NB4 (cell line): ENCODE measurements at regions not wholly inside any gene's neighbourhood (a gene's known extent, or its start where the extent isn't known, plus 50 kb on each side); places are given as distances from the start of the nearest gene placed in this dataset.

ENCODE experiments used
- DNase-seq: peaks from one replicate; pipeline ENCODE4 v3.0.0; 2010; ENCODE audit warnings: low read depth
- H3K4me3 ChIP-seq: one replicate; pipeline ENCODE4 v1.5.1; 2011; ENCODE audit warnings: mild to moderate bottlenecking, low read depth, low read length, moderate library complexity
- MYC ChIP-seq: IDR thresholded peaks from 2 replicates; pipeline ENCODE4 v1.6.1; 2011; ENCODE audit warnings: low read depth, low read length
- POLR2A ChIP-seq: IDR thresholded peaks from 2 replicates; pipeline ENCODE4 v1.6.1; 2011; ENCODE audit warnings: mild to moderate bottlenecking; ENCODE audit not compliant: insufficient read length; ENCODE audit errors: extremely low read depth
- TF ChIP-seq, protein P1 (sequence below): IDR thresholded peaks from 2 replicates; pipeline ENCODE4 v1.6.1; 2011; ENCODE audit warnings: low read depth, low read length
- TF ChIP-seq, protein P2 (sequence below): IDR thresholded peaks from one replicate; pipeline ENCODE4 v1.5.1; 2012; ENCODE audit warnings: low read depth, low read length

DNA sequence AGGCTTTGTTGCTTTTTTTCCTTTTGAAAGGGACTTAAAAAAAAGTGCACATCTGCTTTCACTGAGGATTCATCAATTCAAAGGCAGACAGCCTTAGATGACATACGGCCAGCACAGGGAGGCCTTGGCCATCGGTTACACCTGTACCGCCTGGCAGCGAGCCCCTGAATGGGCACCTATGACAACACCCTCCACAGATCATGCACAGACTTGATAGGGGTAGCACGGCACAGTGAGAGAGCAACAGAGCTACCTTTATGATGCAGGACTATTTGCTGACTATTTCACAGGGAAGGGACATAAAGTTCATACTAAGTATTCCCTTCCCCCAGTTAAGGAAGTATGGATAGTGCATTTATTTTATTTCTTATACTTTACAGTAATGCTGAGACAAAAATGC lies 137.9 kb upstream of the ARID2 start:
- no peak overlapping the region for H3K4me3 ChIP-seq
- TF ChIP-seq POLR2A (no peak), MYC (no peak)
- TF ChIP-seq, protein P1, sequence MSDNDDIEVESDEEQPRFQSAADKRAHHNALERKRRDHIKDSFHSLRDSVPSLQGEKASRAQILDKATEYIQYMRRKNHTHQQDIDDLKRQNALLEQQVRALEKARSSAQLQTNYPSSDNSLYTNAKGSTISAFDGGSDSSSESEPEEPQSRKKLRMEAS, result no peak
- TF ChIP-seq, protein P2, sequence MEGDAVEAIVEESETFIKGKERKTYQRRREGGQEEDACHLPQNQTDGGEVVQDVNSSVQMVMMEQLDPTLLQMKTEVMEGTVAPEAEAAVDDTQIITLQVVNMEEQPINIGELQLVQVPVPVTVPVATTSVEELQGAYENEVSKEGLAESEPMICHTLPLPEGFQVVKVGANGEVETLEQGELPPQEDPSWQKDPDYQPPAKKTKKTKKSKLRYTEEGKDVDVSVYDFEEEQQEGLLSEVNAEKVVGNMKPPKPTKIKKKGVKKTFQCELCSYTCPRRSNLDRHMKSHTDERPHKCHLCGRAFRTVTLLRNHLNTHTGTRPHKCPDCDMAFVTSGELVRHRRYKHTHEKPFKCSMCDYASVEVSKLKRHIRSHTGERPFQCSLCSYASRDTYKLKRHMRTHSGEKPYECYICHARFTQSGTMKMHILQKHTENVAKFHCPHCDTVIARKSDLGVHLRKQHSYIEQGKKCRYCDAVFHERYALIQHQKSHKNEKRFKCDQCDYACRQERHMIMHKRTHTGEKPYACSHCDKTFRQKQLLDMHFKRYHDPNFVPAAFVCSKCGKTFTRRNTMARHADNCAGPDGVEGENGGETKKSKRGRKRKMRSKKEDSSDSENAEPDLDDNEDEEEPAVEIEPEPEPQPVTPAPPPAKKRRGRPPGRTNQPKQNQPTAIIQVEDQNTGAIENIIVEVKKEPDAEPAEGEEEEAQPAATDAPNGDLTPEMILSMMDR, result no peak
- DNase-seq, result no peak

DNA sequence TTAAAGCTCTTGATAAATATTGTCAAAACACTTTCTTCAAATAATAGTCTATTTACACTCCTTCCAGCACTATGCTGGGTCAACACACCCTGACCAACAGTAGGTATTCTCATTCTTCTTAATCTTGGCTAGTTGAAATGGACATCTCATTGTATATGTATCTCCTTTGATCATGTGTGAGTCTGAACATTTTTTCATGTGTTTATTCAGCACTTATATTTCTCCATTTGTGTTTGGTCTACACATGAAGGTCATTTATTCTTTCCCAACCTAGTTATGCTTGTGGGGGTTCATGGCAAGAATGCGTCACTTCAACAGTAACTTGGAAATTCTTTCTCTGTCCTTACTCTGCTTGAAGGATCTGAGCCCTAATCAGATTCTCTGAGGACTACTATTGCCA lies 133.1 kb upstream of the ARID2 start:
- no peak for DNase-seq
- TF ChIP-seq POLR2A (no peak), MYC (no peak)
- TF ChIP-seq, protein P2, result no peak
- TF ChIP-seq, protein P1, result no peak
- H3K4me3 ChIP-seq, result no peak overlapping the region

DNA sequence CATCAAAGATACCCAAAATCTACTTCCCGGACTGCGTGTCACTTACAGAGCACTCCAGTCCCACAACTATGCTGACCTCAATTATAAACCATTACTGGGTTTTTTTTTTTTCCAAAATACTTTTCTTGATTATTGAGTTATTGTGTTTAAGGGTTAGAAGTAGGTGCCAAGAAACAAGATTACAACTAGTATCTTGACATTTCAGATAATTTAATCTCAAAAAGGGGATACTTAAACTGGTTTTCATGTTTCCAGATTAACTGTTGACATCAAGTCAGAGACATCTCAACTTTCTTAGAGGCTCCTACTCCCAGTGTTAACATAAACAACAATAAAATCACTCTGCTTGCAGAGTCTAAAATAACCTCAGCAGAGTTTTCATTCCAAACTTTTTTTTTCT lies 131.2 kb upstream of the ARID2 start:
- no peak overlapping the region for H3K4me3 ChIP-seq
- TF ChIP-seq MYC (no peak), POLR2A (no peak)
- no peak for DNase-seq

DNA sequence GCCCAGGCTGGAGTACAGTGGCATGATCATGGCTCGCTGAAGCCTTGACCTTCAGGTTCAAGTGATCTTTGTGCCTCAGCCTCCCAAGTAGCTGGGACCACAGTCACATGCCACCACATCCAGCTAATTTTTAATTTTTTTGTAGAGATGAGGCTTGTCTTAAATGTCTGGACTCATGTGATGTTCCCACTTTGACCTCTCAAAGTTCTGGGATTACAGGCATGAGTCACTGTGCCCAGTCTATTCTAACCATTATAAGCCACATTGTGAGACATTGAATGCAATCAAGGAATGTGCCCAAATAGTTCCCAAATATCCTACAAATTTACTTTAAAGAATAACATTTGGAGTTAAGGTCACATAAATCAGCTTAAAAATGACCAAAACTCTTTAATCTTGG lies 130.7 kb upstream of the ARID2 start:
- H3K4me3 ChIP-seq, result no peak overlapping the region
- DNase-seq, result no peak
- no peak for TF ChIP-seq MYC
- no peak for TF ChIP-seq POLR2A
- TF ChIP-seq, protein P2, result no peak
- TF ChIP-seq, protein P1, result no peak

DNA sequence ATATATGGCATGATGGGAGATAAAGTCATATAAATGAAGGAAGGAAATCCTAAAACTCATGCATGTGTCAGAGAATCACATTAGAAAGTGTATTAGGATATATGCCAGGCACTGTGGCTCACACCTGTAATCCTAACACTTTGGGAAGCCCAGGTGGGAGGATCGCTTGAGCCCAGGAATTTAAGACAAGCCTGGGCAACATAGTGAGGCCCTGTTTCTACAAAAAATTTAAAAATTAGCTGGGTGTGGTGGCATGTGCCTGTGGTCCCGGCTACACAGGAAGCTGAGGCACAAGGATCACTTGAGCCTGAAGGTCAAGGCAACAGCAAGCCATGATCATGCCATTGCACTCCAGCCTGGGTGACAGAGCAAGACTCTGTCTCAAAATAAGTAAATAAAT lies 130.3 kb upstream of the ARID2 start:
- DNase-seq, result no peak
- TF ChIP-seq POLR2A (no peak), MYC (no peak)
- TF ChIP-seq, protein P2, result no peak
- TF ChIP-seq, protein P1, result no peak
- no peak overlapping the region for H3K4me3 ChIP-seq

DNA sequence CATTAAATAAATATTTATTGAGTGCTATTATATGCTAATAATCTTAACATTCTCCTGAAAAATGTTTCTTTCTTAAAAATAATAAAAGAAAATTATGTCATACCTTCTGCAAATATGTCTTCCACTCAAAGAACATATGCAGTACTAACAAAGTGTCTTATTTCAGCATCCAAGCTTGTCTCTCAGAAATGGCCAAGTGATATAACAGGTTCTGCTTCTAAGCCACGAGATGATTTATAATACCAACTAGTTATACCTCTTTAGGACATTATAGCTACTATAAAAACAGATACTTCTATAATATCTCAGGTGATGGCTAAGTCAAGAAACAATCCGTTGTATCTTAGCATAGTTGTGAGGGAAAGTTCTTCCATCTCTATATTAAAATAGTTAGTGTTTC lies 128.1 kb upstream of the ARID2 start:
- no peak overlapping the region for H3K4me3 ChIP-seq
- TF ChIP-seq, protein P2, result no peak
- no peak for DNase-seq

DNA sequence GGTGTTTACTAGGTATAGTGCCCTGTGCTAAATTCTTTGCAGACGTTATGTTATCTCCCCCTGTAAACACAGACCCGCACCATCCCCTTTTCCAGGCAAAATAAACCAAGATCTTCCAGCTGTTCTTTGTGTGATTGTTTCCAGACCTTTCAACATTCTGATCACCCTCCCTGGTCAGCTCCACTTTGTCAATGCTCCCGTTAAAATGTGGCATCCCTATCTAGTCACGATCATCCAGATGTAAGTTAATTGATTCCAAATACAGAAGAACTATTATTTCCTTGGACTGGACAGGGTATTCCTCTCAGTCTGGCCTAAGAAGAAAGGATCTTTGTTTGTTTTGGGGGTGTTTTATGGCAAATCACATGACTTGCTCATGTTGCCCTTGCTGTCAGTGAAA lies 127.6 kb upstream of the ARID2 start:
- H3K4me3 ChIP-seq, result no peak overlapping the region
- TF ChIP-seq, protein P1, result no peak
- TF ChIP-seq MYC (no peak), POLR2A (no peak)
- TF ChIP-seq, protein P2, result no peak
- no peak for DNase-seq
